Adrenal gland (tissue), 9 donors: ENCODE measurements at regions not wholly inside any gene's neighbourhood (a gene's known extent, or its start where the extent isn't known, plus 50 kb on each side); places are given as distances from the start of the nearest gene placed in this dataset.

Source experiments
- DNase-seq, 7 donors: peaks; one replicate each; pipeline ENCODE4 v3.0.0-alpha.2; 2019 to 2020
- H3K27ac ChIP-seq, 5 donors: fragments of 200-600 bp; sonication (generic) in 4 of 5; 1 replicate in 3 of 5; 2 replicates in 2 of 5; pipeline versions ENCODE4 v1.5.1 to v1.8.0; 2016 to 2020; ENCODE audit warnings: mild to moderate bottlenecking in 1 of 5
- H3K27me3 ChIP-seq: fragments of 200-600 bp; 2 replicates; pipeline ENCODE4 v1.8.0; 2021
- H3K36me3 ChIP-seq, 2 donors: fragments of 200-600 bp; replicated peaks in 1 of 2; 1 replicate in 1 of 2; 2 replicates in 1 of 2; pipeline versions ENCODE4 v1.5.1 to v1.8.0; 2018 to 2022
- H3K4me1 ChIP-seq, 2 donors: fragments of 200-600 bp; replicated peaks in 1 of 2; 1 replicate in 1 of 2; 2 replicates in 1 of 2; pipeline versions ENCODE4 v1.5.1 to v1.8.0; 2018 to 2021
- H3K4me3 ChIP-seq, 4 donors: fragments of 200-600 bp; sonication (generic) in 3 of 4; one replicate each; pipeline ENCODE4 v1.5.1; 2016 to 2018
- H3K9me3 ChIP-seq, 3 donors: fragments of 200-600 bp; sonication (generic) in 1 of 3; replicated peaks in 1 of 3; 1 replicate in 2 of 3; 2 replicates in 1 of 3; pipeline versions ENCODE4 v1.5.1 to v1.8.0; 2016 to 2021
- CTCF ChIP-seq, 6 experiments: fragments of 450-650 bp in 4 of 6; fragments of 200-600 bp in 2 of 6; sonication (generic) in 1 of 6; IDR thresholded peaks; 1 replicate in 5 of 6; 2 replicates in 1 of 6; pipeline versions ENCODE4 v1.5.1 to v1.8.0; 2016 to 2021; ENCODE audit warnings: antibody characterized with exemption in 6 of 6, mild to moderate bottlenecking in 2 of 6, moderate library complexity in 1 of 6
- POLR2A ChIP-seq, 2 donors: fragments of 450-650 bp; IDR thresholded peaks; one replicate each; pipeline ENCODE4 v1.6.1; 2017; ENCODE audit warnings: antibody characterized with exemption in 2 of 2, mild to moderate bottlenecking in 2 of 2, moderate library complexity in 1 of 2
- WGBS, 4 donors: extraction: QIAGEN DNeasy Blood & Tissue Kit in 2 of 4; methylation state at CpG; one replicate each; pipeline versions ENCODE4 v1.1.5 to v1.1.7; 2013 to 2017; 5-methylcytosine and 5-hydroxymethylcytosine counted together
- intact Hi-C, 2 donors: fragments of 100-400 bp; cut with DNase I; formaldehyde crosslinking; loops; one replicate each; pipeline versions ENCODE4 v1.14.1 to v1.15.0; 2022 to 2023
- donor health status: healthy with polysubstance abuse.
- donor health status: Bipolar disorder and iron deficiency.
- donor health status: DM: yes; HTN: yes; CAD: no.
- donor health status: DM: no; HTN: no; CAD: no.
- donor health status: DM: no; HTN: no; CAD: no.

GRCh38 chr2:172334988-172335387 lies 92.4 kb upstream of the ITGA6 start:
- Histone ChIP-seq H3K27me3 (no peaks in the 10 kb centered on the region), H3K27ac (no peak overlapping the region), H3K9me3 (no peaks in the 10 kb centered on the region), H3K36me3 (no peaks in the 10 kb centered on the region), H3K4me3 (no peak overlapping the region), H3K4me1 (peaks cover 0 to 1% of the 10 kb centered on the region in 2 donors)
- 85 to 89% (median 87%) methylated on average over 4 of the region's 4 CpGs for WGBS, 4 donors
- TF ChIP-seq POLR2A (IDR thresholded peaks at IDR 0.05), result no peak
- no peak for TF ChIP-seq CTCF (IDR thresholded peaks at IDR 0.05)
- intact Hi-C loops, result no loop called here
- no peak for DNase-seq

GRCh38 chr2:172335736-172336135 lies 91.7 kb upstream of the ITGA6 start:
- H3K27me3 ChIP-seq, result no peaks in the 10 kb centered on the region
- H3K4me3 ChIP-seq, result no peak overlapping the region
- no peak for DNase-seq
- H3K36me3 ChIP-seq, result no peaks in the 10 kb centered on the region
- intact Hi-C loops, result no loop called here
- 38 to 62% (median 50%) methylated on average over 4 of the region's 4 CpGs for WGBS, 4 donors
- H3K4me1 ChIP-seq, result peaks cover 0 to 9% of the 10 kb centered on the region in 2 donors
- no peak overlapping the region for H3K27ac ChIP-seq
- no peaks in the 10 kb centered on the region for H3K9me3 ChIP-seq
- TF ChIP-seq POLR2A (IDR thresholded peaks at IDR 0.05) (no peak), CTCF (IDR thresholded peaks at IDR 0.05) (no peak)

- DNase-seq, result no peak
- 36 to 50% (median 49%) methylated on average over 2 of the region's 2 CpGs for WGBS, 4 donors
- H3K9me3 ChIP-seq, result no peaks in the 10 kb centered on the region
- no peak for TF ChIP-seq POLR2A (IDR thresholded peaks at IDR 0.05)
- no peak for TF ChIP-seq CTCF (IDR thresholded peaks at IDR 0.05)
- no peaks in the 10 kb centered on the region for H3K27me3 ChIP-seq
- H3K27ac ChIP-seq, result no peak overlapping the region
- no peaks in the 10 kb centered on the region for H3K36me3 ChIP-seq
- peaks cover 0 to 12% of the 10 kb centered on the region in 2 donors for H3K4me1 ChIP-seq
- intact Hi-C loops, result no loop called here
- H3K4me3 ChIP-seq, result no peak overlapping the region
These were observed 90.7 kb upstream of the ITGA6 start for GRCh38 chr2:172336681-172337080.

DNA sequence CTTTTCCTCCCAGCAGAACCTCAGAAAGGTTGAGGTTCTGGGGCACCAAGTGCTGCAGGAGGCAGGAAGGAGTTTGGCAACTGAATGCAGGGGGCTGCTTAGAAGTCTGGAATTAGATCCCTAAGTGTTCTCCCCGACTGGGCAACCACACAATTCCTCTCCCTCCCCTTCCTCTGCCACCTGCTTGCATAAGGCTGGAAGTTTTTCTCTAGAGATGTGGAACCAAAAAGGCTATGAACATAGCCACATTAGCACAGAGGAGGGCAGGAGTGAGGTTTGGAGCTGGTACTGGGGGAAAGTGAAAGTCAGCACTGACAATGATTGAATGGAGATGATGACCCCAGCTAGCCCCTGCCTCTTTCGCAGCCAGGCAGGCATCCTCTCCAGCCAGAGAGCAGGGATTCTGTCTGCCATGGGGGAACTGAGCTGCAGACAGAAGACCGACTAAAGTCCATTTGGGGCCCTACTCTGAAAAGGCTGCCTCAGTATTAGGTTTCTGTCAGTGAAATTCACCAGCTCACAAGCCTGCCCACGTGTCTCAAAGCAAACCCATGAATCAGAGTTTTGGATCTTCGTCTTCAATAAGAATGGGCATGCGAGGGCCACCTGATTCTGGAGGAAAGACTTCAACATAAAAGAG lies 87.9 kb upstream of the ITGA6 start:
- H3K4me3 ChIP-seq, result no peak overlapping the region
- DNase-seq, result peak in 1 of 7 donors; percentile 55
- H3K27ac ChIP-seq, result no peak overlapping the region
- H3K4me1 ChIP-seq, result peaks cover 0 to 12% of the 10 kb centered on the region in 2 donors
- no peaks in the 10 kb centered on the region for H3K36me3 ChIP-seq
- no peaks in the 10 kb centered on the region for H3K9me3 ChIP-seq
- H3K27me3 ChIP-seq, result peaks cover 6% of the 10 kb centered on the region
- intact Hi-C loops, result no loop called here
- TF ChIP-seq CTCF (IDR thresholded peaks at IDR 0.05) (no peak), POLR2A (IDR thresholded peaks at IDR 0.05) (no peak)
- 48 to 59% (median 55%) methylated on average over 6 of the region's 6 CpGs for WGBS, 4 donors
